ENCODE measurements at regions not wholly inside any gene's neighbourhood (a gene's known extent, or its start where the extent isn't known, plus 50 kb on each side); places are given as distances from the start of the nearest gene placed in this dataset.

GRCh38 chr10:111725050-111725449 lies 458.5 kb downstream of the GPAM start:
- CTCF ChIA-PET (ENCODE audit: partially characterized antibody) = interaction anchor here (1.4 kb wide), 1 partner anchor 12 kb away, joined by 3 read pairs; no protein-coding TSS in a partner anchor
- peak overlapping the region; percentile 12 to 14; a peak in 1 of 4 replicates for H3K4me2 ChIP-seq (ENCODE audit: insufficient read depth in 1 of 2, low read depth in 2 of 2, low read length in 2 of 2)

More at GRCh38 chr10:111725050-111725449, 458.5 kb downstream of the GPAM start:
- Histone ChIP-seq H2AK5ac (ENCODE audit: low read depth, low read length) (no peak overlapping the region), H4K5ac (ENCODE audit: insufficient read length, low read depth, low read length) (no peak overlapping the region), H4K8ac (ENCODE audit: extremely low read depth, insufficient read depth, low read length) (no peak overlapping the region), H2BK5ac (ENCODE audit: low read depth, low read length) (no peak overlapping the region), H4K91ac (replicated peaks; ENCODE audit: insufficient read length, low read length) (no peak overlapping the region), H3K4ac (replicated peaks; ENCODE audit: insufficient read length, low read depth, low read length) (no peak overlapping the region), H3K18ac (ENCODE audit: extremely low read depth, low read length) (no peak overlapping the region), H3K56ac (replicated peaks; ENCODE audit: insufficient read length, low read depth, low read length) (no peak overlapping the region), H3K23ac (ENCODE audit: insufficient read length) (no peak overlapping the region), H3K79me2 (ENCODE audit: control insufficient read depth in 1 of 2, insufficient read depth in 2 of 2, low read length in 2 of 2) (no peaks in the 10 kb centered on the region), H3K27ac (ENCODE audit: low read depth, low read length) (no peak overlapping the region), H2BK12ac (ENCODE audit: low read depth, low read length) (no peak overlapping the region), H2BK15ac (ENCODE audit: low read length) (no peak overlapping the region), H2BK120ac (replicated peaks; ENCODE audit: low read depth, low read length) (no peak overlapping the region), H3K79me1 (ENCODE audit: low read depth, low read length) (no peaks in the 10 kb centered on the region), H3K9me3 (ENCODE audit: insufficient read depth in 2 of 2, low read depth in 1 of 2, low read length in 1 of 2) (no peaks in the 10 kb centered on the region), H3K27me3 (replicated peaks in 1 of 4; ENCODE audit: control insufficient read depth in 3 of 4, extremely low read depth in 1 of 4, insufficient read depth in 3 of 4, low read length in 3 of 4) (no peaks in the 10 kb centered on the region), H3K14ac (ENCODE audit: insufficient read length) (no peak overlapping the region), H3K4me1 (replicated peaks in 1 of 4; ENCODE audit: control insufficient read depth in 3 of 4, insufficient read depth in 4 of 4, low read length in 3 of 4) (peaks cover 0 to 13% (median 9%) of the 10 kb centered on the region in 4 experiments; a peak in 2 of 7 replicates), H2BK20ac (ENCODE audit: low read length) (no peak overlapping the region), H3K4me3 (ENCODE audit: extremely low read depth in 1 of 4, insufficient read depth in 2 of 4, low read depth in 3 of 4, low read length in 4 of 4) (peak overlapping the region in 1 of 4 experiments; percentile 23; a peak in 1 of 8 replicates), H2AFZ (ENCODE audit: low read length) (no peak overlapping the region), H3K36me3 (ENCODE audit: control insufficient read depth in 2 of 4, insufficient read depth in 4 of 4, low read length in 3 of 4) (no peaks in the 10 kb centered on the region), H3K9ac (replicated peaks in 1 of 4; ENCODE audit: extremely low read depth in 1 of 4, low read depth in 3 of 4, low read length in 3 of 4) (no peak overlapping the region), H4K20me1 (replicated peaks in 1 of 2; ENCODE audit: control insufficient read depth in 1 of 2, insufficient read depth in 2 of 2, low read length in 2 of 2) (no peaks in the 10 kb centered on the region), H3K23me2 (ENCODE audit: low read depth, low read length) (no peaks in the 10 kb centered on the region; the same call in 1 of the 2 replicates)
- FAIRE-seq (no peak), DNase-seq (ENCODE audit: low read depth in 1 of 2, low spot score in 2 of 2) (no peak)
- POLR2A ChIA-PET (ENCODE audit: partially characterized antibody) = no interaction called here
- peak; percentile 28; the same call in 1 of the 2 replicates for TF ChIP-seq MAX (IDR thresholded peaks at IDR 0.05)
- no peak for TF ChIP-seq SAP30 (IDR thresholded peaks at IDR 0.05; ENCODE audit: insufficient read depth, insufficient replicate concordance, low read length)
- TF ChIP-seq RAD21 (IDR thresholded peaks at IDR 0.05 in 1 of 2, conservative IDR thresholded peaks at IDR 0.05 in 1 of 2; ENCODE audit: low read depth in 2 of 2, low read length in 2 of 2) = 0 out of 4 replicates have a peak, but pooled peaks of 1 of the 2 experiments have one; percentile 13
- TF ChIP-seq GABPA (IDR thresholded peaks at IDR 0.05; ENCODE audit: borderline replicate concordance, insufficient read depth, low read length) = no peak
- TF ChIP-seq KDM4A (IDR thresholded peaks at IDR 0.05; ENCODE audit: low read depth, low read length, severe bottlenecking) = no peak
- TF ChIP-seq ATF3 (IDR thresholded peaks at IDR 0.05; ENCODE audit: insufficient read depth, low read depth, low read length) = no peak
- peak; percentile 70; the same call in 1 of the 2 replicates for TF ChIP-seq E2F6 (IDR thresholded peaks at IDR 0.05)
- TF ChIP-seq TCF12 (IDR thresholded peaks at IDR 0.05; ENCODE audit: low read depth, low read length) = no peak

All from H1 (cell line).